ENCODE measurements at regions not wholly inside any gene's neighbourhood (a gene's known extent, or its start where the extent isn't known, plus 50 kb on each side); places are given as distances from the start of the nearest gene placed in this dataset.
"Not testable (repeated sequence)": the region's sequence is repeated elsewhere in the genome, so short reads cannot be mapped to it uniquely, and the experiment has no call there.

GRCh38 chr6:93081901-93082300, 337.5 kb downstream of the EPHA7 start:
- DNase-seq = no peak

- DNase-seq = no peak
These were observed 340.3 kb downstream of the EPHA7 start for GRCh38 chr6:93079061-93079460.

GRCh38 chr6:93073811-93074210, 345.5 kb downstream of the EPHA7 start:
- DNase-seq = no peak

- DNase-seq = no peak
These were observed 349.5 kb downstream of the EPHA7 start for GRCh38 chr6:93069856-93070255.

- DNase-seq = no peak
These were observed 359.4 kb downstream of the EPHA7 start for GRCh38 chr6:93059911-93060310.

- no peak for DNase-seq
These were observed 361.8 kb downstream of the EPHA7 start for GRCh38 chr6:93057584-93057983.

GRCh38 chr6:93048381-93048780, 371.0 kb downstream of the EPHA7 start:
- no peak for DNase-seq

- no peak for DNase-seq
These were observed 372.3 kb downstream of the EPHA7 start for GRCh38 chr6:93047033-93047432.

- DNase-seq = no peak
These were observed 374.2 kb downstream of the EPHA7 start for GRCh38 chr6:93045156-93045555.

- DNase-seq = no peak
These were observed 379.0 kb downstream of the EPHA7 start for GRCh38 chr6:93040375-93040774.

- no peak for DNase-seq
These were observed 382.5 kb downstream of the EPHA7 start for GRCh38 chr6:93036835-93037234.

GRCh38 chr6:93035756-93036155, 383.6 kb downstream of the EPHA7 start:
- no peak for DNase-seq

- DNase-seq = no peak
These were observed 398.0 kb downstream of the EPHA7 start for GRCh38 chr6:93021235-93021915.

GRCh38 chr6:93017626-93018025, 401.7 kb downstream of the EPHA7 start:
- no peak for DNase-seq

- DNase-seq = no peak
These were observed 402.1 kb downstream of the EPHA7 start for GRCh38 chr6:93017213-93017612.

GRCh38 chr6:93013054-93013453, 406.3 kb downstream of the EPHA7 start:
- no peak for DNase-seq

- no peak for DNase-seq
These were observed 411.0 kb downstream of the EPHA7 start for GRCh38 chr6:93008375-93008774.

GRCh38 chr6:92989656-92990055, 429.7 kb downstream of the EPHA7 start:
- no peak for DNase-seq

GRCh38 chr6:92979281-92979680, 440.1 kb downstream of the EPHA7 start:
- no peak for DNase-seq

GRCh38 chr6:92977018-92977417, 442.3 kb downstream of the EPHA7 start:
- DNase-seq = no peak

- DNase-seq = no peak
These were observed 452.0 kb downstream of the EPHA7 start for GRCh38 chr6:92967362-92967761.

- no peak for DNase-seq
These were observed 456.5 kb downstream of the EPHA7 start for GRCh38 chr6:92962846-92963245.

- not testable (repeated sequence) for DNase-seq
These were observed 467.2 kb downstream of the EPHA7 start for GRCh38 chr6:92952111-92952510.

- no peak for DNase-seq
These were observed 473.6 kb downstream of the EPHA7 start for GRCh38 chr6:92945799-92946198.

- no peak for DNase-seq
These were observed 475.2 kb downstream of the EPHA7 start for GRCh38 chr6:92944132-92944531.

All from activated naive CD4-positive, alpha-beta T cell treated with anti-CD3 and anti-CD28 coated beads, Interleukin-2, amount 50 U/mL, for 16 hours (primary cell).